HFFc6 (cell line): ENCODE measurements at regions not wholly inside any gene's neighbourhood (a gene's known extent, or its start where the extent isn't known, plus 50 kb on each side); places are given as distances from the start of the nearest gene placed in this dataset.

Source experiments
- DNase-seq: peaks from one replicate; pipeline ENCODE4 v3.0.0-alpha.2; 2018
- H3K27ac Mint-ChIP-seq: 2 replicates; pipeline ENCODE4 v1.8.0; 2020; ENCODE audit warnings: mild to moderate bottlenecking, mixed read lengths
- H3K27me3 Mint-ChIP-seq: 2 replicates; pipeline ENCODE4 v1.8.0; 2021; ENCODE audit warnings: mild to moderate bottlenecking, moderate library complexity, mixed read lengths; ENCODE audit not compliant: insufficient read depth
- H3K36me3 Mint-ChIP-seq: 2 replicates; pipeline ENCODE4 v1.8.0; 2021; ENCODE audit warnings: low read depth, mixed read lengths
- H3K4me1 Mint-ChIP-seq: 2 replicates; pipeline ENCODE4 v1.8.0; 2020; ENCODE audit warnings: low read depth, mixed read lengths
- H3K4me3 Mint-ChIP-seq: 2 replicates; pipeline ENCODE4 v1.8.0; 2020; ENCODE audit warnings: mild to moderate bottlenecking, moderate library complexity, mixed read lengths
- H3K9me3 Mint-ChIP-seq: 2 replicates; pipeline ENCODE4 v1.8.0; 2020; ENCODE audit warnings: mild to moderate bottlenecking, mixed read lengths
- TF ChIP-seq, protein P1 (sequence below): fragments of 200-600 bp; sonication (generic); IDR thresholded peaks from 2 replicates; pipeline ENCODE4 v1.5.0; 2021; ENCODE audit warnings: antibody characterized with exemption, mild to moderate bottlenecking

DNA sequence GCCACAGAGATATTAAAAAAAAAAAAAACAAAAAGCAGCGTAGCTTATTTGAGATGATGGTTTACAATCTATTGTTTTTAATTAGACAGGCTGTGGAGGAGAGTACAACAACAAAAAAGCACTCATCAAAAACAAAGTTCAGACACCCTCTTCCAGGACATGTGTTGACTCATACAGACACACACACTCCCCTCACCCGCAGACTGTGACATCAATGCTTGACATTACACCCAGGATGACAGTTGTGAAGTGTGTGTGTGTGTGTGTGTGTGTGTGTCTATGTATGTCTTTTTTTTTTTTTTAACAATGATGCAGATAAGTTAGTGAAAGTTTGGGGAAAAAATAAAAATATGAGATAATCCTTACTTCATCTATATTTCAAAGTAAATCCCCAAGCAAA lies 303.6 kb downstream of the GPAM start:
- Mint-ChIP-seq H3K36me3 (no peaks in the 10 kb centered on the region), H3K4me1 (no peaks in the 10 kb centered on the region), H3K9me3 (peaks cover 48% of the 10 kb centered on the region), H3K4me3 (no peak overlapping the region), H3K27me3 (no peaks in the 10 kb centered on the region; the same call in 1 of the 2 replicates), H3K27ac (no peak overlapping the region)
- TF ChIP-seq, protein P1, sequence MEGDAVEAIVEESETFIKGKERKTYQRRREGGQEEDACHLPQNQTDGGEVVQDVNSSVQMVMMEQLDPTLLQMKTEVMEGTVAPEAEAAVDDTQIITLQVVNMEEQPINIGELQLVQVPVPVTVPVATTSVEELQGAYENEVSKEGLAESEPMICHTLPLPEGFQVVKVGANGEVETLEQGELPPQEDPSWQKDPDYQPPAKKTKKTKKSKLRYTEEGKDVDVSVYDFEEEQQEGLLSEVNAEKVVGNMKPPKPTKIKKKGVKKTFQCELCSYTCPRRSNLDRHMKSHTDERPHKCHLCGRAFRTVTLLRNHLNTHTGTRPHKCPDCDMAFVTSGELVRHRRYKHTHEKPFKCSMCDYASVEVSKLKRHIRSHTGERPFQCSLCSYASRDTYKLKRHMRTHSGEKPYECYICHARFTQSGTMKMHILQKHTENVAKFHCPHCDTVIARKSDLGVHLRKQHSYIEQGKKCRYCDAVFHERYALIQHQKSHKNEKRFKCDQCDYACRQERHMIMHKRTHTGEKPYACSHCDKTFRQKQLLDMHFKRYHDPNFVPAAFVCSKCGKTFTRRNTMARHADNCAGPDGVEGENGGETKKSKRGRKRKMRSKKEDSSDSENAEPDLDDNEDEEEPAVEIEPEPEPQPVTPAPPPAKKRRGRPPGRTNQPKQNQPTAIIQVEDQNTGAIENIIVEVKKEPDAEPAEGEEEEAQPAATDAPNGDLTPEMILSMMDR: no peak
- DNase-seq: no peak

GRCh38 chr10:111885046-111885445 lies 298.5 kb downstream of the GPAM start:
- peaks cover 5% of the 10 kb centered on the region for H3K36me3 Mint-ChIP-seq
- peaks cover 60% of the 10 kb centered on the region for H3K9me3 Mint-ChIP-seq
- TF ChIP-seq, protein P1: no peak

GRCh38 chr10:111885919-111886318 lies 297.6 kb downstream of the GPAM start:
- no peaks in the 10 kb centered on the region; the same call in 1 of the 2 replicates for H3K27me3 Mint-ChIP-seq
- TF ChIP-seq, protein P1: no peak
- no peaks in the 10 kb centered on the region for H3K4me1 Mint-ChIP-seq
- no peak overlapping the region for H3K27ac Mint-ChIP-seq
- peaks cover 5% of the 10 kb centered on the region for H3K36me3 Mint-ChIP-seq
- no peak overlapping the region for H3K4me3 Mint-ChIP-seq
- peaks cover 64% of the 10 kb centered on the region for H3K9me3 Mint-ChIP-seq
- no peak for DNase-seq

More at GRCh38 chr10:111885046-111885445, 298.5 kb downstream of the GPAM start:
- no peaks in the 10 kb centered on the region for H3K4me1 Mint-ChIP-seq
- H3K4me3 Mint-ChIP-seq: no peak overlapping the region
- DNase-seq: no peak
- H3K27me3 Mint-ChIP-seq: no peaks in the 10 kb centered on the region; the same call in 1 of the 2 replicates
- no peak overlapping the region for H3K27ac Mint-ChIP-seq

- DNase-seq: no peak
- peaks cover 5% of the 10 kb centered on the region for H3K36me3 Mint-ChIP-seq
- H3K27me3 Mint-ChIP-seq: no peaks in the 10 kb centered on the region
- TF ChIP-seq, protein P1: no peak
- H3K4me3 Mint-ChIP-seq: no peak overlapping the region
- H3K4me1 Mint-ChIP-seq: no peaks in the 10 kb centered on the region
- H3K27ac Mint-ChIP-seq: no peak overlapping the region
- H3K9me3 Mint-ChIP-seq: peaks cover 69% of the 10 kb centered on the region
These were observed 296.3 kb downstream of the GPAM start for GRCh38 chr10:111887266-111887665.

- Mint-ChIP-seq H3K9me3 (peaks cover 61% of the 10 kb centered on the region), H3K4me3 (no peak overlapping the region), H3K4me1 (no peaks in the 10 kb centered on the region), H3K27me3 (no peaks in the 10 kb centered on the region), H3K36me3 (peaks cover 5% of the 10 kb centered on the region), H3K27ac (no peak overlapping the region)
- TF ChIP-seq, protein P1: no peak
- DNase-seq: no peak
These were observed 293.5 kb downstream of the GPAM start for GRCh38 chr10:111890046-111890445.

DNA sequence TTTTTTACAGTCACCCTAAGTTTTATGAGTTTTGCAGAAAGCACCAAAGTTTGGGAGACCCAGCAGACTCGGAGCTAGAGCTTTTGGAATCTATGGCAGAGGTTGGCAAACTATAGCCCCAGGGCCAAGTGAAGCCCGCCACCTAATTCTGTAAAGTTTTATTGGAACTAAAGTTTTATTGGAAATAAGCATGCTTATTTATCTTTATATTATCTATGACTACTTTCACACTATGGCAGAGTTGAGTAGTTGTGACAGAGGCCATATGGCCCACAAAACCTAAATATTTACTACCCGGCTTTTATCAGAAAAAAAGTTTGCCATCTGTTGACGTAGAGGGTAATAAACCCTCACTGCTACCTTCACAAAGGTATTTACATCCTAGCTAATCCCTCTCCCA lies 267.6 kb downstream of the GPAM start:
- H3K36me3 Mint-ChIP-seq: no peaks in the 10 kb centered on the region
- no peaks in the 10 kb centered on the region for H3K4me1 Mint-ChIP-seq
- no peak for DNase-seq
- peaks cover 58% of the 10 kb centered on the region for H3K9me3 Mint-ChIP-seq
- H3K27me3 Mint-ChIP-seq: peaks cover 3% of the 10 kb centered on the region
- TF ChIP-seq, protein P1: no peak
- no peak overlapping the region for H3K27ac Mint-ChIP-seq
- no peak overlapping the region for H3K4me3 Mint-ChIP-seq
